Fibroblast of mammary gland (primary cell): ENCODE measurements at regions not wholly inside any gene's neighbourhood (a gene's known extent, or its start where the extent isn't known, plus 50 kb on each side); places are given as distances from the start of the nearest gene placed in this dataset.

Experiments used
- DNase-seq: peaks from one replicate; pipeline ENCODE4 v3.0.0-alpha.2; 2010; ENCODE audit warnings: low read depth
- H3K4me3 ChIP-seq: 2 replicates; pipeline ENCODE4 v1.5.1; 2011; ENCODE audit warnings: low read depth, mild to moderate bottlenecking, low read length, moderate library complexity; ENCODE audit not compliant: control insufficient read depth
- TF ChIP-seq, protein P1 (sequence below): conservative IDR thresholded peaks from 2 replicates; pipeline ENCODE4 v1.5.1; 2011; ENCODE audit warnings: low read depth, low read length, inconsistent platforms; ENCODE audit not compliant: control insufficient read depth, insufficient read depth

GRCh38 chr4:123545667-123546572 lies 149.3 kb downstream of the SPRY1 start:
- DNase-seq, result no peak
- TF ChIP-seq, protein P1, sequence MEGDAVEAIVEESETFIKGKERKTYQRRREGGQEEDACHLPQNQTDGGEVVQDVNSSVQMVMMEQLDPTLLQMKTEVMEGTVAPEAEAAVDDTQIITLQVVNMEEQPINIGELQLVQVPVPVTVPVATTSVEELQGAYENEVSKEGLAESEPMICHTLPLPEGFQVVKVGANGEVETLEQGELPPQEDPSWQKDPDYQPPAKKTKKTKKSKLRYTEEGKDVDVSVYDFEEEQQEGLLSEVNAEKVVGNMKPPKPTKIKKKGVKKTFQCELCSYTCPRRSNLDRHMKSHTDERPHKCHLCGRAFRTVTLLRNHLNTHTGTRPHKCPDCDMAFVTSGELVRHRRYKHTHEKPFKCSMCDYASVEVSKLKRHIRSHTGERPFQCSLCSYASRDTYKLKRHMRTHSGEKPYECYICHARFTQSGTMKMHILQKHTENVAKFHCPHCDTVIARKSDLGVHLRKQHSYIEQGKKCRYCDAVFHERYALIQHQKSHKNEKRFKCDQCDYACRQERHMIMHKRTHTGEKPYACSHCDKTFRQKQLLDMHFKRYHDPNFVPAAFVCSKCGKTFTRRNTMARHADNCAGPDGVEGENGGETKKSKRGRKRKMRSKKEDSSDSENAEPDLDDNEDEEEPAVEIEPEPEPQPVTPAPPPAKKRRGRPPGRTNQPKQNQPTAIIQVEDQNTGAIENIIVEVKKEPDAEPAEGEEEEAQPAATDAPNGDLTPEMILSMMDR, result no peak
- H3K4me3 ChIP-seq, result no peak overlapping the region

DNA sequence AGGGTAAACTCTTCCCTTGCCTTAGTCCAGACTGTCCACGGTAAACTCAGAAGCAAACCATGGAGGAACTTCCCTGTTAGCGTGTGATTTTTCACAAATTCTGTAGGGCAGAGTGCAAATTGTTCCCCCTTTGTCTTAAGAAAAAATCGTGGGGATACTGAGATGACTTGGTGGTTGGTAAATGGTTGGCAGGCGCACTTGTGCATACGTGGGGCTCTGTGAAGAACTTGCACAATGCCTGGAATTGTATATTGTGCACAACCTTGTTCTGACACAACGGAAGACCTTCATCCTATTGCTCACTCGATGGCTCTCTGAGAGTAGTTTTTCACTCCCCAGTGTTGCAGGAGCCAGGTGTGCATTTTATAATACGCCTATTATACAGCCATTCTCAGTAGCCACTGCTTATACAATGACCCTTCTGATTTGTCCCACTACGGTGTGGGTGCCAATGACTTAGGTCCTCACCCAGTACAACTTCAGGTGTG lies 150.0 kb downstream of the SPRY1 start:
- H3K4me3 ChIP-seq, result no peak overlapping the region
- TF ChIP-seq, protein P1, result no peak
- no peak for DNase-seq

GRCh38 chr4:123547216-123548165 lies 150.9 kb downstream of the SPRY1 start:
- no peak overlapping the region for H3K4me3 ChIP-seq
- DNase-seq, result no peak
- TF ChIP-seq, protein P1, result no peak

GRCh38 chr4:123553279-123553678 lies 156.7 kb downstream of the SPRY1 start:
- no peak for DNase-seq
- H3K4me3 ChIP-seq, result no peak overlapping the region
- TF ChIP-seq, protein P1, result no peak

DNA sequence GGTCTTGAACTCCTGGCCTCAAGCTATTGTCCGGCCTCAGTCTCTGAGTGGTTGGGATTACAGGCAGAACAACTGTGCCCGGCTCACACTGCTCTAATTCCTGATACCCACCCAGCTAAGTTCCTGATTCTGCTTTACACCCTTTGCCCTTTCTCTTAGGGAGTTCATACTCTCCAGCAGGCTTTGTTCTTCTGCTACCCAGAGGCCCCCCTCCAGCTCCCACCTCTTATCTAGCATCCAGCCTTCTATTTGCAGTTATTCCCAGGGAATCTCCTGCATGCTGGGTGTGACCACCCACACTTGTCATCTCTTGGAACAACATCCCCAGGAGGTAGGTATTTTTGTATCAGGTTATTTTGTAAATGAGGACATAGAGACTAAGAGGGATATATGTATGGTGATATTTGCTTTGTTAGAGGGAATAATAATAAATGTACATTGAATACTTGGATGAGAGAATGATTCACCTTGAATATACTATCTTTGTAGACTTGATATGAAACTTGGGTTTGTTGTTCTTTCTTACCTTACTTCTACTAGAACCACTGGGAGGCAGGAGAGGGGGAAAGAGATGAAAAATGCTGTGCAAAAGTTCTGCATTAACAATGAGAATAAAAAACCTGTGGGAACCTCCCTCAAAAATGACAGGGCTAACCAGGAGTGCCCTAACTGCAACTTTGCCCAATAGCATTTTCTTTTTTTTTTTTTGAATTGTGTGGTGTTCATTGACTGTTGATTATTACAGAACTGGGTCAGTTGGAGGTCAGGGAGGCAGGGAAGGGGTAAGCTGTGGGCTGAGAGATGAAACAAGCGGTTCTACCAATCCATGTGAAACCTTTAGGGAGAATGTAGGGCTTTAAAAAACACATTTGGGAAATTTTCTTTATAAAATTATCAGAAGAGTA lies 157.4 kb downstream of the SPRY1 start:
- DNase-seq, result no peak
- H3K4me3 ChIP-seq, result no peak overlapping the region
- TF ChIP-seq, protein P1, result no peak
